Sigmoid colon (tissue), 6 donors: ENCODE measurements at regions not wholly inside any gene's neighbourhood (a gene's known extent, or its start where the extent isn't known, plus 50 kb on each side); places are given as distances from the start of the nearest gene placed in this dataset.

Source experiments
- DNase-seq: peaks from one replicate; pipeline ENCODE4 v3.0.0-alpha.2; 2019
- H3K27ac ChIP-seq, 4 donors: fragments of 200-600 bp; sonication (generic); one replicate each; pipeline ENCODE4 v1.5.1; 2016 to 2019; ENCODE audit warnings: mild to moderate bottlenecking in 1 of 4
- H3K27me3 ChIP-seq, 3 donors: fragments of 200-600 bp; sonication (generic); one replicate each; pipeline ENCODE4 v1.5.1; 2019; ENCODE audit warnings: mild to moderate bottlenecking in 1 of 3
- H3K36me3 ChIP-seq, 4 donors: fragments of 200-600 bp; sonication (generic); one replicate each; pipeline ENCODE4 v1.5.1; 2016 to 2019
- H3K4me1 ChIP-seq, 4 donors: fragments of 200-600 bp; sonication (generic); one replicate each; pipeline ENCODE4 v1.5.1; 2017 to 2019
- H3K4me3 ChIP-seq, 4 donors: fragments of 200-600 bp; sonication (generic); one replicate each; pipeline ENCODE4 v1.5.1; 2017 to 2019; ENCODE audit warnings: mild to moderate bottlenecking in 2 of 4, moderate library complexity in 1 of 4
- H3K9me3 ChIP-seq, 4 donors: fragments of 200-600 bp in 3 of 4; sonication (generic) in 3 of 4; one replicate each; pipeline versions ENCODE4 v1.5.1 to v1.6.1; 2013 to 2019
- EP300 ChIP-seq, 4 donors: sonication (generic); formaldehyde crosslinking; IDR thresholded peaks; one replicate each; pipeline ENCODE4 v1.6.1; 2017; ENCODE audit warnings: antibody characterized with exemption in 4 of 4
- POLR2A ChIP-seq, 2 donors: fragments of 450-650 bp; IDR thresholded peaks; one replicate each; pipeline ENCODE4 v1.6.1; 2016; ENCODE audit warnings: antibody characterized with exemption in 2 of 2, mild to moderate bottlenecking in 2 of 2, moderate library complexity in 2 of 2
- POLR2AphosphoS5 ChIP-seq, 4 donors: sonication (generic); formaldehyde crosslinking; IDR thresholded peaks; one replicate each; pipeline ENCODE4 v1.6.1; 2017; ENCODE audit warnings: antibody characterized with exemption in 4 of 4
- WGBS, 2 donors: extraction: QIAGEN DNeasy Blood & Tissue Kit; methylation state at CpG; one replicate each; pipeline ENCODE4 v1.1.7; 2013; 5-methylcytosine and 5-hydroxymethylcytosine counted together
- intact Hi-C: fragments of 100-400 bp; cut with DNase I; formaldehyde crosslinking; loops from one replicate; pipeline ENCODE4 v1.15.1; 2023
- TF ChIP-seq, protein P1 (sequence below), 4 experiments: fragments of 450-650 bp in 3 of 4; fragments of 200-600 bp in 1 of 4; IDR thresholded peaks; one replicate each; pipeline ENCODE4 v1.5.1; 2016 to 2019; ENCODE audit warnings: antibody characterized with exemption in 4 of 4, mild to moderate bottlenecking in 3 of 4, moderate library complexity in 2 of 4
- donor health status: healthy with polysubstance abuse.
- donor health status: healthy.

DNA sequence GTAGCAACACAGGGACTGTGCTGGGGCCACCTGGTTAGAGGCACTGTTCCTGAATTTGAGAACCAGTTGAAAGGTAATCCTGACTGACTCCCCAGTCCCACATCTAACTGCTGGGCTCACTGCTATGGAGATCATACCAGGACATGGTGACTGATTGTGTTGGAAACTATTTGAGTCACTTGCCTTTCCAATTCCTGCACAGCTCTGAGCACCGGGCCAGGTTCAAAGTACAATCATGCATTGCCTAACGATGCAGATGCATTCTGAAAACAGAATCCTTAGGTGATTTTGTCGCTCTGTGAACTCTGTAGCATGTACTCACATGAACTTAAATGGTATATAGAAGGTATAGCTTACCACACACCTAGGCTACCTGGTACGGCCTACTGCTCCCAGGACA, 215.3 kb downstream of the BMP7 start:
- no peak overlapping the region for H3K4me3 ChIP-seq
- 39 to 67% methylated on average over 4 of the region's 4 CpGs for WGBS, 2 donors

DNA sequence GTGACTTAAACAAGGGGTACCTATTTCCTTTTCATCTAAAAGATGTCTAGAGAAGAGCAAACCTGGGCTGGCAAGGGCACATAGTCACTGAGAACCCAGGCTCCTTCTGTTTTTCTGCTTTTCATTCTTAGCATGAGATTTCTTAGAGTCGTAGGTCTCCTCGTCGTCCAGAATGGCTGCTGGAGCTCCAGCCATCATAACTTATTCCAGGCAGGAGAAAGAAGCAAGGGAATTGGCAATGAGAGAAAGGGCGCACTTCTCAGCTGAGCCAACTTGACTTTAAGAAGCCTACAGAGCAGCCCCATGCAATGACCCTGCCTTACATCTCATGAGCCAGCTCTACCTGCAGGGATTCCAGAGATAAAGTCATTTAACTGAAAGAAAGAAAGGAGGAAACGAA, 213.4 kb downstream of the BMP7 start:
- WGBS, 2 donors = 89 to 93% methylated on average over 5 of the region's 5 CpGs
- intact Hi-C loops = no loop called here
- no peak overlapping the region for H3K27ac ChIP-seq
- peak; percentile 11 for DNase-seq
- H3K9me3 ChIP-seq = peaks cover 0 to 4% (median 0%) of the 10 kb centered on the region in 4 donors
- peaks cover 0 to 5% (median 1%) of the 10 kb centered on the region in 4 donors for H3K4me1 ChIP-seq
- no peaks in the 10 kb centered on the region for H3K36me3 ChIP-seq
- H3K27me3 ChIP-seq = no peaks in the 10 kb centered on the region
- no peak for TF ChIP-seq POLR2AphosphoS5 (IDR thresholded peaks at IDR 0.05)
- TF ChIP-seq EP300 (IDR thresholded peaks at IDR 0.05) = no peak
- no peak for TF ChIP-seq POLR2A (IDR thresholded peaks at IDR 0.05)
- TF ChIP-seq, protein P1, sequence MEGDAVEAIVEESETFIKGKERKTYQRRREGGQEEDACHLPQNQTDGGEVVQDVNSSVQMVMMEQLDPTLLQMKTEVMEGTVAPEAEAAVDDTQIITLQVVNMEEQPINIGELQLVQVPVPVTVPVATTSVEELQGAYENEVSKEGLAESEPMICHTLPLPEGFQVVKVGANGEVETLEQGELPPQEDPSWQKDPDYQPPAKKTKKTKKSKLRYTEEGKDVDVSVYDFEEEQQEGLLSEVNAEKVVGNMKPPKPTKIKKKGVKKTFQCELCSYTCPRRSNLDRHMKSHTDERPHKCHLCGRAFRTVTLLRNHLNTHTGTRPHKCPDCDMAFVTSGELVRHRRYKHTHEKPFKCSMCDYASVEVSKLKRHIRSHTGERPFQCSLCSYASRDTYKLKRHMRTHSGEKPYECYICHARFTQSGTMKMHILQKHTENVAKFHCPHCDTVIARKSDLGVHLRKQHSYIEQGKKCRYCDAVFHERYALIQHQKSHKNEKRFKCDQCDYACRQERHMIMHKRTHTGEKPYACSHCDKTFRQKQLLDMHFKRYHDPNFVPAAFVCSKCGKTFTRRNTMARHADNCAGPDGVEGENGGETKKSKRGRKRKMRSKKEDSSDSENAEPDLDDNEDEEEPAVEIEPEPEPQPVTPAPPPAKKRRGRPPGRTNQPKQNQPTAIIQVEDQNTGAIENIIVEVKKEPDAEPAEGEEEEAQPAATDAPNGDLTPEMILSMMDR (IDR thresholded peaks at IDR 0.05) = no peak
- no peak overlapping the region for H3K4me3 ChIP-seq

More for the DNA sequence above, 215.3 kb downstream of the BMP7 start:
- Histone ChIP-seq H3K36me3 (no peaks in the 10 kb centered on the region), H3K4me1 (peaks cover 0 to 10% (median under 1%) of the 10 kb centered on the region in 4 donors), H3K27me3 (no peaks in the 10 kb centered on the region), H3K27ac (no peak overlapping the region), H3K9me3 (peaks cover 0 to 4% (median 0%) of the 10 kb centered on the region in 4 donors)
- peak; percentile 13 for DNase-seq
- TF ChIP-seq EP300 (IDR thresholded peaks at IDR 0.05) (no peak), POLR2A (IDR thresholded peaks at IDR 0.05) (no peak), POLR2AphosphoS5 (IDR thresholded peaks at IDR 0.05) (no peak)
- TF ChIP-seq, protein P1 (IDR thresholded peaks at IDR 0.05) = no peak
- intact Hi-C loops = no loop called here

DNA sequence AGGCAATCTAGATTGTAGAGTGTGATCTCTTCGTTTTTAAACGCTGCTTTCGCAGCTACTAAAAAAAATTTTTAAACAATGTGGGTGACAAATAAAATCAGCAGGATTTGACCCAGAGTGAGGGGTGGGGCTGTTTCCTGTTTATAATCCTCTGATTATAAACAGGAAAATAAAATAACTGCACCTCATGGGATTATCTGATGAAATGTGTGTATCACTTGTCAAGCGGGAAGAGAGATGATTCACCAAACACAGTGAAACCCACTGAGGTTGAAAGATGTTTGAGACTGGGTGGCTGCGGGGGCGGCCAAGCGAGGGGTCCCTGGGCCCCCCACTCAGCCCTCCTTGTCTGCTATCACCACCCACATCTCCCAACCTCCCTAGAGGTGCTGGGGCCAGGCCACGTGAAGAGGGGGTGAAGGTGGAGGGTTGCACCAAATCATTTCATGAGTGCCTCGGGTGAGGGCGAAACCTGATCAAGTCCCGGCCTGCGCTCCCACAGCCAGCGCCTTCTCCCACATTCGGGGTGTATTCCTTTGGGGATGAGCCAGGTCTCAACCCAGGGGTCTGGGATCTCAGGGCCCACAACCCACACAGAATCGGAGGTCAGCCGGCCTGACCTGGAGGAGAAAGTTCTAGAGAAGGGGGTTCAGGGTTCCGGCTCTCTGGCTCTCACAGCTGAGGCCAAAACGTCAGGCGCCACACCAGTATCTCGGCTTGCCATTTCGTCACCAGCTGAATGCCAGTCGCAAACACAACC, 212.5 kb downstream of the BMP7 start:
- 85 to 90% methylated on average over 22 of the region's 22 CpGs for WGBS, 2 donors

DNA sequence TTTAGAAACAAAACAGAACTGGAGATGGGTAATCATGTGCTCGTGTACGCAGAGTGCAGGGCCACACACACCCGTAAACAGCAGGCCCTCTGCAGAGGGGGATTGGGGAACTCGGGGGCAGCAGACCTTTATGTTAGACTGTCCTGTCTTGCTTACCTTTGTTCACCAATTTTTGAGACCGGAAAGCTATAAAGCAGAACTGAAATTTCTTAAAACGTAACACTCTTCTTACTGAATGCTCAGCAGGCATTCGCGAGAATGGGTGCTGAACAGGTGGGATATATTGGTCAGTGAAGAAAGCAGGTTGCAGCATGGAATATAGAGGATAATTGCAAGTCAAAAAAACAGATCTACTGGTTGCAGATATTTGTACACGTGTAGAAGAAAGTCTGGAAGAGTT, 211.1 kb downstream of the BMP7 start:
- Histone ChIP-seq H3K27me3 (peaks cover 0 to 3% (median 0%) of the 10 kb centered on the region in 3 donors), H3K4me3 (no peak overlapping the region), H3K4me1 (peaks cover 0 to 5% (median 0%) of the 10 kb centered on the region in 4 donors), H3K36me3 (no peaks in the 10 kb centered on the region), H3K9me3 (peaks cover 0 to 4% (median 0%) of the 10 kb centered on the region in 4 donors), H3K27ac (no peak overlapping the region)
- TF ChIP-seq POLR2A (IDR thresholded peaks at IDR 0.05) (no peak), EP300 (IDR thresholded peaks at IDR 0.05) (no peak), POLR2AphosphoS5 (IDR thresholded peaks at IDR 0.05) (no peak)
- TF ChIP-seq, protein P1 (IDR thresholded peaks at IDR 0.05) = no peak
- intact Hi-C loops = no loop called here
- 75 to 76% methylated on average over 9 of the region's 9 CpGs for WGBS, 2 donors
- DNase-seq = no peak

More for the DNA sequence above, 212.5 kb downstream of the BMP7 start:
- Histone ChIP-seq H3K9me3 (peaks cover 0 to 4% (median 0%) of the 10 kb centered on the region in 4 donors), H3K4me3 (no peak overlapping the region), H3K27me3 (no peaks in the 10 kb centered on the region), H3K4me1 (peaks cover 0 to 5% (median 0%) of the 10 kb centered on the region in 4 donors), H3K27ac (peak overlapping the region in 1 of 4 donors; percentile 20), H3K36me3 (no peaks in the 10 kb centered on the region)
- intact Hi-C loops = no loop called here
- DNase-seq = peak; percentile 46
- no peak for TF ChIP-seq EP300 (IDR thresholded peaks at IDR 0.05)
- no peak for TF ChIP-seq POLR2AphosphoS5 (IDR thresholded peaks at IDR 0.05)
- no peak for TF ChIP-seq POLR2A (IDR thresholded peaks at IDR 0.05)
- TF ChIP-seq, protein P1 (IDR thresholded peaks at IDR 0.05) = no peak
